GM18858 (cell line): ENCODE measurements at regions not wholly inside any gene's neighbourhood (a gene's known extent, or its start where the extent isn't known, plus 50 kb on each side); places are given as distances from the start of the nearest gene placed in this dataset.

Experiments
- ATAC-seq: cut with Tn5 transposase; IDR thresholded peaks from one replicate; pipeline ENCODE4 v1.9.1; 2021; ENCODE audit not compliant: unreplicated experiment

- no peak for ATAC-seq
Measured at GRCh38 chr6:139650941-139651340, 276.5 kb upstream of the CITED2 start.

- ATAC-seq = no peak
Measured at GRCh38 chr6:139649732-139650131, 275.3 kb upstream of the CITED2 start.

- ATAC-seq = no peak
Measured at GRCh38 chr6:139649128-139649527, 274.7 kb upstream of the CITED2 start.

GRCh38 chr6:139648430-139649000 is 274.1 kb upstream of the CITED2 start:
- ATAC-seq = no peak

GRCh38 chr6:139647841-139648240 is 273.4 kb upstream of the CITED2 start:
- ATAC-seq = no peak

- no peak for ATAC-seq
Measured at GRCh38 chr6:139647016-139647415, 272.6 kb upstream of the CITED2 start.

DNA sequence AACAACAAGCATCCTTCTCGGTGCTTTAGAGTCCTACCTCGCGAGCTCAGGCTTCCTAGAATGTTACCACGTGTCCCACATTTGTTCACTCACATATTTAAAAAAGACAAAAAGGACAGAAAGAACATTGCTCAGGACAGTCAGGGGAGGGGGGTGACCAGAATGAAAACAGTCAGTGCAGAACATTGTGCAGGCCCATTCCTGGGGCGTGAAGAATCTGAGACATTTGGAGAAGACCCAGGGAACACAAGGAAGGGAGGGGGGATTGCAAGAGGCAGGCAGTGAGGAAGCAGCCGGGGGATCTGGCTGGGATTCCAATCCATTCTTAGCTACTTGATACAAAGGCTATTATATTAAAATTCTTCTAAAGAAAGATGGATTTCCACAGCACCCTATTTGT is 270.4 kb upstream of the CITED2 start:
- ATAC-seq = no peak

DNA sequence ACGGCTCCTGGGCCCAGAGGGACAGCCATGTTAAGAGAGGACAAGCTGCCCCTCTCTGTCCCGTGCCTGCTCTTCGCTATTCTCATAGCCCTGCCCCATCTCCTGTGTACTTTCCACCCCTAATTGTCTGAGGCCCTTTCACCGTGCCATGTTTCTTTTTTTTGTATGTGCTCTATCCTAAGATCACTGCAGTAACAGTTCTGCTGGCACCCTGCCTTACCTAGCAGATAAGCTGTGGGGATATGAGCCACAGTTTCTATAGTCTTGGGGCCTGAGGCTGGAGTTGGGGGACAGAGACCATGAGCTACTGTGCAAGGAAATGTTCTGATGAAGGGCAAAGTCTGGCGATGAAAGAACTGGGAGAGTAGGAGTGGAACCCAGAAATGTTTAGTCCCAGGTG is 269.5 kb upstream of the CITED2 start:
- no peak for ATAC-seq

DNA sequence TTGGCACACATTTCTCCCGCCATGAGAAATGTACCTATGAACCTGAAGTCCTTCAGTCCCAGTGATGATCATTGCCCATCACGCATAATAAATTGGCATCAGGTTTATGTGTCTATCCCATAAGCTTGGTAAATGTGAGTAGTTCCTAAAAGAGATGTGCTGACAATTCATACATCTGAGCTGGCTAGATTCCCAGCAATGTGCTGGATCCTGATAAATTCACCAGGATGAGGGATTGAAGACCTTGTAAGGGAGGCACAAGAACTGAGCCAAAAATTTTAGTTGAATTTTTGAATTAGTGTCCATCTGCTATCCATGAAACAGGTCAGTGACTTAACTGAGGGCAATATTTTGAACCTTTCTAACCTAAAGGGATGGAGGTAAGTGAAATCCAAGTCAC is 267.9 kb upstream of the CITED2 start:
- ATAC-seq = no peak

DNA sequence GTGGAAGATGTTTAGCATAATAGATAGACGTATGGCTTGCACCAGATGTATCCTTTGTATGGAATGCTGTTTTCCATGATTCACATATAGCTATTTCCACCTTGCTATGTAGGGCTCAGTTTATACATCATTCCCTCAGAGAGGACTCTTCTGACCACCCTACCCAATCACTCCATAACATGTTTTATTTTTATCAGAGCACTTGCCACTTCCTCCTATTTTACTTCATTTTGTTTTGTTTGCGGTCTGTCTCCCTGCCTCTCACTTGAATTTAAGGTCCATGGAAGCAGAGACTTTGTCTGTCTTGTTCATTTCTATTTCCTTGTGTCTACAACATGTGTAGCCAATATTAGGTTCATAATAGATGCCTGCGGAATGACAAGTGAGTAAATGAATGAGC is 266.9 kb upstream of the CITED2 start:
- no peak for ATAC-seq

- ATAC-seq = no peak
Measured at GRCh38 chr6:139640921-139641320, 266.5 kb upstream of the CITED2 start.

GRCh38 chr6:139640448-139640847 is 266.0 kb upstream of the CITED2 start:
- peak; percentile 97 for ATAC-seq

GRCh38 chr6:139639507-139639906 is 265.1 kb upstream of the CITED2 start:
- no peak for ATAC-seq

DNA sequence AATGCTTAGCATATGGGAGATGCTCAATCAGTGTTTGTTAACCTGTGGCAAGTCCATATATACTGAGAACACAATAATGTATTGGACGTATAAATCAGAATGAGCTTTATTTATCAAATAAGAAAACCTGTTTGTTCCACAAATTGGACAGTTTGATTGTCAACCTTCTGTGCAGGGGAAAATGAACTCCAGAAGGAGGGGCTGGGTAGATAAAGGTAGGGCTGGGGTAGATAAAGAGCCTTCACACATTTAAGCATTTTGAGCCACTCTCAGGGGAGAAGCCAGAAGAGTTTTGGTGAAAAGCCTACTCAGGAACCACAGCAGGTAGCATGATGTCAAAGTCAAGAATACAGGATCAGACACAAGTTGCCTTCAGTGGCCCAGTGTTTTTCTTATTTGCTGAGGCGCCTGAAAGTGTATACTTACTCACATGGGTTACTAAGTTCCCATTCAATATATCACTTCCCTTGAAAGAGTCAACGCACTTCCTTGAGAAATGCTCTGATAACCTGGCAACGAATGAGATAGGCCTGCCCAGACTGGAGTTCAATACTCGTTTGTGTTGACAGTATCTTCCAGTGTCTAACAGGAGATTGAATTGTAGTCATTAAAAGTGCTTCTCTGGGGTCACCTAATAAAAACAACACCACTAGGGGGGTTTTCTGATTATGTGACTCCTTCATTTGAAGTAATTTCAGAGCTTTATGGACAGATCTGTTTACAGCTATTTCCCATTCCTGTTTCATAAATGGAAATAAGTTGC is 263.9 kb upstream of the CITED2 start:
- ATAC-seq = no peak

GRCh38 chr6:139637766-139638165 is 263.3 kb upstream of the CITED2 start:
- no peak for ATAC-seq

DNA sequence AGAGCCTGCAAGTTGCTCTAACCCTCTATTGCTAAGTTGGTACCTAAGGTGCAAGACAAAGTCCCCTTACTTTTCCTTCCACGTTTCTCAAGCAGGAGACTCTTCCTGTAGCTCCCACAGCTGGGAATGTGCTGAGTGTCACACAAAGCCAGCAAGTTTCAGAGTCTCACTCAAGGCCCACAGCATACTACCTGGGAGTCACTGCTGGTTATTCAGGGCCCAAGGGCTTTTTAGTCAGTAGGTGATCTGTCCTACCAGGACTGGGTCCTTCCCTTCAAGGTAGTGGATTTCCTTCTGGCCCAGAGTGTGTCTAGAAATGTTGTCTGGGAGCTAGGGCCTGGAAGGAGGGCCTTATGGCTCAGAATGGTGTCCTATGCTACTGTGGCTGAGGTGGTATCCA is 261.9 kb upstream of the CITED2 start:
- no peak for ATAC-seq

DNA sequence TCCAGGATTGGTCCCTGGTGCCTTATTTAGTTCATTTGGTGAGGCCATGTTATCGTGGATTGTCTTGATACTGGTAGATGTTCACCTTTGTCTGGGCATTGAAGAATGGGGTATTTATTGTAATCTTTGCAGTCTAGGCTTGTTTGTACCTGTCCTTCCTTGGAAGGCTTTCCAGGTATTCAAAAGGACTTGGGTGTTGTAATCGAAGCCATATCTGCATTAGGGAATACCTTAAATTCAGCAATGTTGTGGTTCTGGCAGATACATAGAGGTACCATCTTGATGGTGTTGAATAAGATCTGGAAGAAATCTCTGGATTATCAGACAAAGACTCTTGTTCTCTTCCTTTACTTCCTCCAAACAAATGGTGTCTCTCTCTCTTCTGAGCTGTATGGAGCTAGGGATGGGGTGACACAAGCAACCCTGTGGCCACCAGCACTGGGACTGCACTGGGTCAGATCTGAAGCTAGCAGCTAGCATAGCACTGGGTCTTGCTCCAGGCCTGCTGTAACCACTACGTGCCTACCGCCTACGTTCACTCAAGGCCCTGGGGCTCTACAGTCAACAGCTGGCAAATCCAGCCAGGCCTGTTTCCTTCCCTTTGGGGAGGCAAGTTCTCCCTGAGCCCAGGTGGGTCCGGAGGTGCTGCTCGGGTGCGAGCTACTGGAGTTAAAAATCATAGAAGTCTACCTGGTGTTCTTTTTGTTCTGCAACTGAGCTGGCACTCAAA is 261.1 kb upstream of the CITED2 start:
- ATAC-seq = no peak

DNA sequence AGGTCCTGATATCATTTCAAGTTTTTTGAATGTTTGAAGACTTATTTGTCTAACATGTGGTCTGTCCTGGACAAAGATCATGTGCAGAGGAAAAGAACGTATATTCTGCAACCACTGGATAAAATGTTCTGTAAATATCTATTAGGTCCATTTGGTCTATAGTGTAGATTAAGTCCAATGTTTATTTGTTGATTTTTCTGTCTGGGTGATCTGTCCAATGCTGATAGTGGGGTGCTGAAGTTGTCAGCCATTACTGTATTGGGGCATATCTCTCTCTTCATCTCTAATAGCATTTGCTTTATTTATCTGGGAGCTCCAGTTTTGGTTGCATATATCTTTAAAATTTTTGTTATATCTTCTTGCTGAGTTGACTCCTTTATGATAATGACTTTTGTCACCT is 258.4 kb upstream of the CITED2 start:
- ATAC-seq = no peak

GRCh38 chr6:139628270-139628669 is 253.8 kb upstream of the CITED2 start:
- ATAC-seq = no peak

DNA sequence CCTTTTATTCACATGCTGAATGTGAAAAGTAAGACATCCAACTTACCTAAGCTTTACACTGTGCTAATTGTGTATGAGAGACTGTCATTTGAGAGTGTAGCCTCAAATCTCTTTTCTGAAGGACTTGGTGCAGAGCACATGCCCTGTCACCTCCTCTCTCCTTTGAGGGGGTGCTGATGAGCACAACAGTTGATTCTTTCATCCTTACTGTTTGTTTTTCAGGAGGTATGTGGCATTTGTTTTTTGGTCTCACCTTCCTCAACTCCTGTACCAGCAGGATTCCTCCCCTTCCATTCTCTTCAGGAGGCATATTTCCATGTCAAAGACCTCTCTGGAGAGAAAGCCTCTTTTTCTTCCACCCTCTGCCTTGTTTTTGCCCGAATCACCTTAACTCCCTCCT is 252.6 kb upstream of the CITED2 start:
- ATAC-seq = no peak

DNA sequence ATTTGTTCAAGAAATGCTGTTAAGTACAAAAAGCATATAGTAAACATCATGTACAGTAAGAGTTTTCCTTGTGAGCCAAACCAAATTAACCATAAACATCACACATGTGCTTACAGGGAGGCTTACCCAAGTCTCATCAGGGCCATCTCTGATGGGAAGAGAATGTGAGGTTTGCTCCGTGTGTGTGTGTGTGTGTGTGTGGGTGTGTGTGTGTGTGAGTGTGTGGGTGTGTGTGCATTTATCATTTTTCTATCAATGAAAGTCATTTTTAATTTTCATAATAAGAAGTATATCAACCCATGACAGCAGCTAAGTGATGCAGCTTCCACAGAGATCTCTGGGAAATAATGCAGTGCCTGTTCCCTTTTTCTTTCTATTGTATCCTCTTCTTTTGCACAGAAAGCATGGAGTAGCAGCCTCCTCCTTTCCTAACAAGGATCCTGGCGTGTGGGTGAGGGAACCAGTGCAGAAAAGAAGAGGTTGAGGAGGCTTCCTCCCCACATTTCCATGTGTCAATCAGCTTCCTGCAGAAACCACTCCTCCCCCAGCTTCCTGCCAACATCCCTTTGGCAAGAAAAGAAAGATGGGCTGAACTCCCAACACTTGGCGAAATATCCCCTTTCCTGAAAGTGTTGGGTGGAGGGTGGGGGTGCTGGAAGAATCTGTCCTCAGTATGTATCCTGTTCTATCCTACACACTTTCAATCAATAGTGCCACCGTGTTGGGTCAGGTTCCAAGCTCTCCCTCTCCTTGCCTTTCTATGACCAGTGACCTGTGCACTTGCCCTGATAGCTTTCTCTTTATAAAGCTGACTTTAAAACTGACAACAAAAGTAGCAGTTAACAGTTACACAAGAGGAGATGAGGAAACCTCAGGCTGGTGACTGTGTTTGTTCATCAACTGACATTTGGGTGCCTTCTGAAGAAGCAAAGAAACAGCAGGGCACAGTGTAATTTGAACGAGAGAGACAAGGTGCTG is 251.8 kb upstream of the CITED2 start:
- ATAC-seq = no peak
